Endothelial cell (in vitro differentiated cells): ENCODE measurements at regions not wholly inside any gene's neighbourhood (a gene's known extent, or its start where the extent isn't known, plus 50 kb on each side); places are given as distances from the start of the nearest gene placed in this dataset.

Experiments
- DNase-seq: peaks from one replicate; pipeline ENCODE4 v3.0.0; 2021; ENCODE audit warnings: low spot score
- H3K27ac Mint-ChIP-seq: one replicate; pipeline ENCODE4 v1.8.0; 2021; ENCODE audit warnings: mixed read lengths, inconsistent platforms; ENCODE audit not compliant: unreplicated experiment
- H3K27me3 Mint-ChIP-seq: one replicate; pipeline ENCODE4 v1.8.0; 2021; ENCODE audit warnings: mild to moderate bottlenecking, moderate library complexity, mixed read lengths, inconsistent platforms; ENCODE audit not compliant: unreplicated experiment
- H3K36me3 Mint-ChIP-seq: one replicate; pipeline ENCODE4 v1.8.0; 2021; ENCODE audit warnings: mild to moderate bottlenecking, low read depth, mixed read lengths, inconsistent platforms; ENCODE audit not compliant: unreplicated experiment
- H3K4me1 Mint-ChIP-seq: one replicate; pipeline ENCODE4 v1.8.0; 2021; ENCODE audit warnings: mild to moderate bottlenecking, mixed read lengths, inconsistent platforms; ENCODE audit not compliant: unreplicated experiment
- H3K4me3 Mint-ChIP-seq: one replicate; pipeline ENCODE4 v1.8.0; 2021; ENCODE audit warnings: mild to moderate bottlenecking, mixed read lengths, inconsistent platforms; ENCODE audit not compliant: unreplicated experiment
- H3K9me3 Mint-ChIP-seq: one replicate; pipeline ENCODE4 v1.8.0; 2021; ENCODE audit warnings: mixed read lengths, inconsistent platforms; ENCODE audit not compliant: unreplicated experiment
- CTCF ChIP-seq: fragments of 200-600 bp; sonication (generic); IDR thresholded peaks from one replicate; pipeline ENCODE4 v1.5.0; 2021; ENCODE audit warnings: antibody characterized with exemption; ENCODE audit not compliant: unreplicated experiment

GRCh38 chr18:29465526-29465925 is 1288.6 kb upstream of the CDH2 start:
- Mint-ChIP-seq H3K4me3 (no peak overlapping the region), H3K36me3 (no peaks in the 10 kb centered on the region), H3K4me1 (no peaks in the 10 kb centered on the region), H3K9me3 (no peaks in the 10 kb centered on the region), H3K27ac (no peak overlapping the region), H3K27me3 (no peaks in the 10 kb centered on the region)
- TF ChIP-seq CTCF: no peak
- no peak for DNase-seq

GRCh38 chr18:29459972-29460371 is 1283.0 kb upstream of the CDH2 start:
- no peak overlapping the region for H3K27ac Mint-ChIP-seq
- H3K36me3 Mint-ChIP-seq: no peaks in the 10 kb centered on the region
- H3K4me3 Mint-ChIP-seq: no peak overlapping the region
- H3K4me1 Mint-ChIP-seq: no peaks in the 10 kb centered on the region
- H3K27me3 Mint-ChIP-seq: no peaks in the 10 kb centered on the region
- H3K9me3 Mint-ChIP-seq: no peaks in the 10 kb centered on the region
- TF ChIP-seq CTCF: no peak
- no peak for DNase-seq

- DNase-seq: no peak
- Mint-ChIP-seq H3K9me3 (no peaks in the 10 kb centered on the region), H3K27ac (no peak overlapping the region), H3K4me1 (no peaks in the 10 kb centered on the region), H3K27me3 (no peaks in the 10 kb centered on the region), H3K36me3 (no peaks in the 10 kb centered on the region), H3K4me3 (no peak overlapping the region)
- TF ChIP-seq CTCF: no peak
Observed at GRCh38 chr18:29457316-29457889, 1280.5 kb upstream of the CDH2 start.

GRCh38 chr18:29449424-29449823 is 1272.5 kb upstream of the CDH2 start:
- no peak for DNase-seq
- Mint-ChIP-seq H3K9me3 (no peaks in the 10 kb centered on the region), H3K4me3 (no peak overlapping the region), H3K27me3 (no peaks in the 10 kb centered on the region), H3K36me3 (no peaks in the 10 kb centered on the region), H3K27ac (no peak overlapping the region), H3K4me1 (no peaks in the 10 kb centered on the region)
- no peak for TF ChIP-seq CTCF

GRCh38 chr18:29439398-29439797 is 1262.5 kb upstream of the CDH2 start:
- no peak for TF ChIP-seq CTCF
- Mint-ChIP-seq H3K4me1 (no peaks in the 10 kb centered on the region), H3K27ac (no peak overlapping the region), H3K36me3 (no peaks in the 10 kb centered on the region), H3K9me3 (no peaks in the 10 kb centered on the region), H3K4me3 (no peak overlapping the region), H3K27me3 (no peaks in the 10 kb centered on the region)
- no peak for DNase-seq
